KOPT-K1 (cell line): ENCODE measurements at regions not wholly inside any gene's neighbourhood (a gene's known extent, or its start where the extent isn't known, plus 50 kb on each side); places are given as distances from the start of the nearest gene placed in this dataset.

Experiments
- H3K27ac ChIP-seq: fragments of 200-600 bp; sonication (generic); 2 replicates; pipeline ENCODE4 v1.5.1; 2016; ENCODE audit warnings: antibody characterized with exemption, mild to moderate bottlenecking, low read depth, low read length; ENCODE audit not compliant: poor library complexity, severe bottlenecking
- H3K36me3 ChIP-seq: fragments of 200-600 bp; sonication (generic); 2 replicates; pipeline ENCODE4 v1.5.1; 2017; ENCODE audit warnings: antibody characterized with exemption, mild to moderate bottlenecking, low read length, moderate library complexity; ENCODE audit not compliant: insufficient read depth
- H3K9me3 ChIP-seq: fragments of 200-600 bp; sonication (generic); 2 replicates; pipeline ENCODE4 v1.5.1; 2017; ENCODE audit warnings: antibody characterized with exemption, low read length, mild to moderate bottlenecking; ENCODE audit not compliant: insufficient read depth, poor library complexity, severe bottlenecking

DNA sequence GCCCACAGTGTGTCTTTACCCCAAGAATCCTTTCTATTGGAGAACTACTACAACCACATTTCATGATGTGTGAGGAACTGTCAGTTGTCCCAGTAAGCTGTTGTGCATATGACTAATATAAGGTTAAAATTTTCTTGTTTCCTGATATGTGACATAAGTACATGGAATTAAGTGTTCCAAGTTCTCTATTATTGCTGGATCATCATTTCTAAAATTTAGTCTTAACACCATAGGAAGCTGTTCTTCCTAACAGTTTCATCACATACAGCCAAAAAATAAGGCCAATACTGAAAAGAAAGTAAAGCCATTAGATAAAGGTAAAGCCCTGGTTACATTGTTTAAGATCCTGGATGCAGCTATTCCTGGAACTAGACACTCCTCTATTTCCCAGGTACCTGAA, 620.9 kb upstream of the CDH8 start:
- H3K36me3 ChIP-seq, result no peaks in the 10 kb centered on the region

DNA sequence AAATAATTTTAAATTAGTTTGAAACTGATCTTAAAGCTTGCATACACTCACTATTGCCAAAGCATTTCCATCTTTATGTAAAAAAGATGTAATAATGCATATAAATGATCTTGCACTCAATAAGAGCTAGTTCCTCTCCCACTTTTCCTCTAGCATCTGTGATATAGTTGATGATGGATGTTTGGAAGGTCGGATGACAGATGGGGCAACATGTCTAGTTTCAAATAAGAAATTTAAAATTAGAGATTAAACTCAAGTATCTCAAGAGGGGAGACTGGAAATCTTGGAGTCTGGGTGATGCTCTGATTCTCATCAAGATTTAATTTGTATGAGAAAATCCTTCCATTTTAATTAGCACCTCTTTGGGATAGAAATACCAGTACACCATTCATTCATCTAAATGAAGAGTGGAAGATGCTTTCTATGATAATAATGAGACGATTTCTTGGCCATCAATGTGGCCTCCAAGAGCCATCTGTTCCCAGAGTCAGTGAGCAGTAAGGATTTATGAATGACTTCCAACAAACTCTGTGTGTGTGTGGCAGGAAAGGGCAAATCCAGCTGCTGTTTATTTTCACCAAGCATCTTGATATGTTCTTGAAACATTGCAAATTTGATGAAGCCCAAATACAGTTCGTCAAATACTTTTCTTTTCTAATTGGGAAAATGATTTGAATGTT, 616.3 kb upstream of the CDH8 start:
- Histone ChIP-seq H3K36me3 (no peaks in the 10 kb centered on the region), H3K27ac (no peak overlapping the region), H3K9me3 (no peaks in the 10 kb centered on the region)

More for the DNA sequence above, 620.9 kb upstream of the CDH8 start:
- no peaks in the 10 kb centered on the region for H3K9me3 ChIP-seq
- no peak overlapping the region for H3K27ac ChIP-seq

DNA sequence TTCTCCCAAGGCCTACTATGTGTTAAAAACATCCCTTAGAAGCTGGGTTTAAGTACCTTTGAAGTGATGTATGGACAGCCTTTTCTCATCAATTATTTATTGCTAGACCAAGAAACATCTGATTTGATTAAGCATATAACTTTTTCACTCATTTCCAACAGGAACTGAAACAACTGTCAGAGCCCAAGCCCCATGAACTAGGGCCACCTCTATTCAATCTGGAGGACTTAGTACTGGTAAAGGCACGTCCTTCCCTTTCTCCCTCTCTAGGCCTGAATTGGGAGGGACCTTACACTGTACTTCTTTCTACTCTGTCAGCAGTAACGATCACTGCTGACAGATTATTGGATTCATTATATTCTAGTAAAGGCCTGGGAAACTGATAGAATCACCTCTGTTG, 612.0 kb upstream of the CDH8 start:
- Histone ChIP-seq H3K36me3 (no peaks in the 10 kb centered on the region), H3K9me3 (no peaks in the 10 kb centered on the region), H3K27ac (no peak overlapping the region)

DNA sequence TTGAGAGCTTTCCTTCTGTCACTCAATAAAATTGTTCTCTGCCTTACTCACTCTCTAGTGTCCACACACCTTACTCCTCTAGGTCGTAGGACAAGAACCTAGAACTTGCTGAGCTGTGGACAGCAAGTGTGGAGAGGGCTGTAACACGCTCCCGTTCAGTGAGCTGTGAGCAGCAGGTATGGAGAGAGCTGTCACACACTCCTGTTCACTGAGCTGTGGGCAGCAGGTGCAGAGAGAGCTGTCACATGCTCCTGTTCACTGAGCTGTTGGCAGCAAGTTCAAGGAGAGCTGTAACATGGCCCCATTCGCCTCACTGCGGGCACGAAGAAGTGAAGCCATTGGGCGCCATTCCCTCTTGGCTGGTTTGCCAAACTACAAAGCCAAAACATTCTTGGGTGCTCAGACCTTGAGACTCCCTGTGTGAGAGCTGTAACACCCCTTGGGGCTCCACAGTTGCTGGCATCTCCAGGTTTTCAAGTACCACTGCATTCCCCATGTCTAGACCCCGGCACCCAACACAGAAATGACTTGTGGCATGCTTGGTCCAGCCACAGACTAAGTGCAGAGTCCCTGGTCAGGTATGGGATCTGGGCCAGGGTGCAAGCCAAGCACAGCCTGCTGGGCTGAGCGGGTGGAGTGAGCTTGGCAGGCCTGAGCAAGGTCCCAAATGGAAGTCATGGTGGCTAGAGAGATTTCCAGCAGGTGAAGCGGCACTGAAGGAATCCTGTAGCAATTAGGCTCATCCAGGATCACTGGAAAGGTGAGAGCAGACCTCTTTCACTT, 608.0 kb upstream of the CDH8 start:
- H3K27ac ChIP-seq, result no peak overlapping the region
- H3K9me3 ChIP-seq, result no peaks in the 10 kb centered on the region
- no peaks in the 10 kb centered on the region for H3K36me3 ChIP-seq

DNA sequence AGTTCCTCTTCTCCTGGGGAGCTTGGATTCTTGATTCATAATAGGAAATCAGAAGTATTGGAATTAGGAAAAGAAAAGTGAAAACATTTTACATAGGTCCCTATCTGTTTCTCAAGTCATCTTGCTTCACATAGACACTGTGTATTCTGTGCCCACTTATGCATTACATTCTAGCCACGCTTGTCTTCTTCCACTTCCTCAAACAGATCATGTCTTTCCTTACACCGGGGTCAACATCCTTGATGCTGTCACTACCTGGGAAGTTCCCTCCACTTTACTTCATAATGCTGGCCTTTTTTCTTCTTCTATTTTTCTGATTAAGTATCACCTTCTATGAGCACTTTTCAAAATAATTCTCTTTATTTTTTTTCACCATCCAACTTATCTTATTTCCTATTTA, 606.4 kb upstream of the CDH8 start:
- Histone ChIP-seq H3K27ac (no peak overlapping the region), H3K9me3 (no peaks in the 10 kb centered on the region)

DNA sequence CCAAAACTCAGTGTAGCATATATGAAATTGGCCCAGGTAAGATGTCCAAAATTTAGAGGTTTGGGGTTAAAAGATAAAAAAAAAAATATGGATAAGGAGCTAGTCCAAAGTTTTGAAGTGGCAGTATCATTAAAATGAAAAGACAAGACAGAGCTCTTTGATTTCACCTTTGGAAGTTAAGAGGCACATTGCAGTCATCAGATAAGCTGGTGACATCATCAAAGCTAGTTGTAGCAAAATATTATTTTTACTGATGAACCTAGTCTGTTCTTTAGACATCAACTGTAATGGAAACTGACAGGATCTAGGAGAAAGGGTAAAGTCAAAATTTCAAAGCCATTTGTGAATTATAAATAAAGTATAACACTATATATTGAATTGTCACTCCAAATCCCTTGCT, 603.7 kb upstream of the CDH8 start:
- Histone ChIP-seq H3K27ac (no peak overlapping the region), H3K9me3 (no peaks in the 10 kb centered on the region), H3K36me3 (no peaks in the 10 kb centered on the region)

More for the DNA sequence above, 606.4 kb upstream of the CDH8 start:
- no peaks in the 10 kb centered on the region for H3K36me3 ChIP-seq

DNA sequence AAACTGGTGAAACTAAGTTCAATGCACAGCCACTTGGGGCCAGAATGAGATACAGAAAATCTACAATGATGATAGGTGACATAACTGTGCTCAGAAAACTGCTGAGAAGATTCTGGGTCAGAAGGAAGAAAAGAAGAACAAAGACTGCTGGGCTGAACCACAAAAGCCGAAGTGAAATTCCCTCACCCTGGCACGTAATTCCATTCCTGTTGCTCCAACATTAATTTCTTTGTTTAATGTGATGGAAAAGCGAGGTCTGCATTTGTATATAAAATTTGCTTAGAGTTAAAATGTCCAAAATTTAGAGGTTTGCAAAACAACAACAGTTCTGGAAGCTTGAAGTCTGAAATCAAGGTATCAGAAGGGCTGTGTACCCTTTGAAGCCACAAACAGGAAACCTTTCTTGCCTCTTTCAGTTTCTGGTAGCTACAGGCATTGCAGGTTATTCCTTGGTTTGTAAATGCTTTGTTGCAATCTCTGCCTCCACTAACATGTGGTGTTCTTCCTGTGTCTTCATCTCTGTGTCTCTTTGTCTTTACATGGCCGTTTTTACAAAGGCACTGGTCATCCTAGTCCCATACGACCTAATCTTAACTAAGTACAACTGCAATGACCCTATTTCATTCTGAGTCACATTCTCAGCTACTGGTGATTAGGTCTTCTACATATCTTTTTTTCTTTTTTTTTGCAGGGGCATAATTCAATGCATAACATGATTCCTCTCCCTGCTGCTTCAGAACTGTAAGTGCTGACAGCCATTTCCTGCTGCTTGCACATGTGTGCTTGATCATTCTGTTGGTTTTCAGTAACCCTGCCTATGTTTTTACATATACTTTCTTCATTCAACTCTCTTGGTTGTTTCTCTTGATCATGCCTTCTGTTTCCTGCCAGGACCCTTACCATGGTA, 603.0 kb upstream of the CDH8 start:
- no peaks in the 10 kb centered on the region for H3K9me3 ChIP-seq
- H3K36me3 ChIP-seq, result no peaks in the 10 kb centered on the region
- no peak overlapping the region for H3K27ac ChIP-seq

DNA sequence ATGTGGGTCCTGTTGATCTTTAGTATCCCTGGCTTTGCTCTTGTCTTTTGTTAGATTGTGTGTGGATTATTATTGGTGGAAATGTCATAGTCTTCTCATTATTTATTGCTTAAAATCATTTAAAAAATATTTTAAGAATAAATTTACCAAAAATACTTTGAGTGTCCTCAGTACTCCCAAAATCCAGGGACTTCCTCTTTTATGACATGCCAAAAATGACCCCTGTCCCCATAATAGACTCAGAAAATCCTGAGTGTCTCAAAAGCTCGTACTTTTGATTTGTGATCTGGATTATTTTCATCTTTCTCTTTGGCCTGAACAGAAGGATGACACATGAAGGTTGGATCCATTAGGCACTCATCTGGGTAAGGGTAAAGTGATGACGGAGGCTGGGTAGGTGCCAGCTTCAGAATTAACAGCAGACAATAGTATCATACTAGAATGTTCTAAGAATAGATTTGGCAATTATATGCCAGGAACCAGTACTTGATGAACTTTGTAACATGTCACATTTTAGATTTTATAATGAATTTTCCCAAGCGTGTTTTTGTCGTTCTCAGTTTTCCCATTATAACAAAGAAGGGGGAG, 602.2 kb upstream of the CDH8 start:
- Histone ChIP-seq H3K36me3 (no peaks in the 10 kb centered on the region), H3K27ac (no peak overlapping the region), H3K9me3 (no peaks in the 10 kb centered on the region)

DNA sequence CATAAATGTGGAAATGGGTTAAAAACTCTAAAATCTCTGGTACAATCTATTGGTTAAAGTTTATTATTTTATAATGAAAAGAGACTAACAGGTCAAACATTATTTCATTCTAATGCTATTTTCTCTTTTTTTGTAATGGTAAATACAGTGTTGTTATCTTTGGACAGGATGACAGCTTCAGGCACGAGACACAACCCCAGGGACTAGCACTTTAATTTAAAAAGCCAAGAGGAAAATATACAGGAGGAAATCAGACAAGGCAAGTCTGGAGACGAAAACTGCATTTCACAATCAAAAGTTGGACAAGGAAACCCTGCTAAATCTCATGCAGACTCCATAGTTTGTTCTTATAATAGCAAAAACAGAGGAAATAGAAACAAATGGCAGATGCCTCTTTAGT, 589.1 kb upstream of the CDH8 start:
- no peak overlapping the region for H3K27ac ChIP-seq
- no peaks in the 10 kb centered on the region for H3K36me3 ChIP-seq
- H3K9me3 ChIP-seq, result no peaks in the 10 kb centered on the region

DNA sequence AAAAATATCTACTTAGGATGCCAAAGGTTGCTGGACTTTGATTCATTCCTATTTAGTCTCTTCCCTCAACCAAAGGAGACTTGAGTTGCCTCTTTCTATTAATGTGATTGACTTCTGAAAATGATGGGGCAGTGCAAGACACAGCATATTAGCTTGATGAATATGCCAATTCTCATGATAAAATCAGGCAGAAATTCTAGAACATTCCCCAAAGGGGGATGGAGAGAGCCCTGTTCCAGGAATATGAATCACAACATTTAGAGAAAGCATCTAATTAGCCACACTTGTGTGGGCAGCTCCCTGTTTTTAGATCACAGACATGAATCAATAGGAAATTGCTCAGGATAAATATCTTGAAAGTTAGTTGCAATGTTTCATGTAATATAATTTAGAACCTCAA, 584.0 kb upstream of the CDH8 start:
- no peaks in the 10 kb centered on the region for H3K9me3 ChIP-seq
- H3K27ac ChIP-seq, result no peak overlapping the region
- no peaks in the 10 kb centered on the region for H3K36me3 ChIP-seq

DNA sequence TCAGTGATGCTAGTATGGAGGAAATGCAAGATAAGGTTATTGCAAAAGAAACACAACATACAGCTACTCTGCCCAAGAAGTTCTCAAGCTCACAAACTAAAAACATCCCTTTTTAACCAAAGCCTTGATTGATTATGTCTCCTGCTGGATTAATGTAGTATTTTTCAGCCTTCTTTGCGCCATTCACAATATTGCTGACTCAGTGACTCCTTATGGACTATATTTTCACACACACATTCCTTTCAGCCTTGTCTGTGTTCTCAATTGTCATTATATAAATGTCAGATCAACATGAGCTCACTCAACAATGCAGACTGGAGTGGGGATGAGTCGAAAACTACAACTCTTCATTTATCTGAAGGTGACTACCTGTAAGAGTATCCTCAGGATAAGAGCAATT, 579.3 kb upstream of the CDH8 start:
- Histone ChIP-seq H3K27ac (no peak overlapping the region), H3K36me3 (no peaks in the 10 kb centered on the region), H3K9me3 (no peaks in the 10 kb centered on the region)

DNA sequence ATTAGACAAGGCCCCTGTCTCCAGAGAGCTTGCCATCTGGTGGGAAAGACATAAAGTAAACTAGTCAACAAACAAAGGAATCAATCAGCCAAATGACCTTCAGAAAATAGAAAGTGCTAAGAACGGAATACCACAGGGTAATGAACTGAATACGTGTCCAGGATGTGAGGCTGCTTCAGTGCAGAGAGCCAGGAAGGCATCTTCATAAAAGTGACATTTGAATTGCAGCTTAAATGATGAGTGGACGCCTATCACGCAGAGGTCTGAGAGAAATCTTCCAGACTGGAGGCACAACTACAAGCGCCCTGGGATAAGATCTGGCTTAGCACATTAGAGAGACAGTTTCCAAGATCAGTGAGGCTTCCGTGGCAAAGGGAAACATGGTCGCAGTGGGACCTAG, 574.1 kb upstream of the CDH8 start:
- H3K36me3 ChIP-seq, result no peaks in the 10 kb centered on the region
- no peak overlapping the region for H3K27ac ChIP-seq

DNA sequence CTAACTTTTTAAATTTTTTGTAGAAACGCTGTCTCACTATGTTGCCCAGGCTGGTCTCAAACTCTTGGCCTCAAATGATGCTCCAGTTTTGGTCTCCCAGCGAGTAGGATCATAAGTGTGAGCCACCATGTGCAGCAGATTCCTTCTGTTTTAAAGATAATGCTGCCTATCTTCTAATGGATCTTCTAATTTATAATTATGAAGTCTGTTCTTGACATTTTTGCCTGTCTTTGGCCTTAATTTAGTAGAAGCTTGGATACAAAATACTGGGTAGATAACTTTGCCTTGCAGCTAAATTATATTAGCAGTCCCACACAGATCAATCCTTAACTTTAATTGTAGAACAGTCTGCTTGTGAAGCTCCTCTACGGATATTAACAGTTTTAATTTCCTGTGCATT, 566.6 kb upstream of the CDH8 start:
- H3K27ac ChIP-seq, result no peak overlapping the region
- H3K9me3 ChIP-seq, result no peaks in the 10 kb centered on the region
- H3K36me3 ChIP-seq, result no peaks in the 10 kb centered on the region

More for the DNA sequence above, 574.1 kb upstream of the CDH8 start:
- no peaks in the 10 kb centered on the region for H3K9me3 ChIP-seq

DNA sequence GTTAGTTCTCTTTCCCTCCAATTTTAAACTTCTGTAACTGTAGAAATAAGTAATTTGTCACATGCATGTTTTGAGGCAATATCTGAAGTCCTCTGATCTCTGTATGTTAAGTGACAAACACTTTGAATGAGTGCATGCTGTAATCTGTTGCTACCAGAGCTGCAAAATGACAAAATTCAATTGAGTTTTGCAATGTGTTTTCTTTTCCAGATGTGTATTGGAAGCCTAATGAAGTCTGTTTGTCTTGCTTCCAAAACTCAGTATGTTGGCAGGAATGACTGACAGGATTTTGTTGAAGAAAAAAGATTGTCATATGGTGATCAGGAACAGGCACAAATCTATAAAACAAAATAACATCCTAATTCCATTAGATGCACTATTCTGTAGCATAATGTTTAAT, 561.6 kb upstream of the CDH8 start:
- Histone ChIP-seq H3K27ac (no peak overlapping the region), H3K36me3 (no peaks in the 10 kb centered on the region), H3K9me3 (no peaks in the 10 kb centered on the region)

DNA sequence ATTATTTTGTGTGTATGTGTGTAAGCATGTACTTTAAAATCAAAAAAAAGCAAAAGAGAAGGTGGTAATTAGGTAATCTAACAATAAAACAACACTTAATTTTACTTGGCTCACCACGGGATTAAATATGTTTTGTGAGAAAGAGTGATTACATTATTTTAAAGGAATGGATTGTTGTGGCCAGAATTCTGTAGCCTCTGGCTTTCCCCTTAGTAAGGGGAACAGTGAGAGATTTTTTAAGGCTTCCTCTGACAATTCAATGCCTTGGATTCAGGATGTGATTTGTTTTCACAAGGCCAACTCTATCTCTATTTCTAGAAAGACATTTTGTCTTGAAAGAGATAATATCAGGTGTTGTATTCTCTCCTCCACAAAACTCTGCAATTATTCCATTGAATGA, 560.3 kb upstream of the CDH8 start:
- H3K9me3 ChIP-seq, result no peaks in the 10 kb centered on the region
- H3K36me3 ChIP-seq, result no peaks in the 10 kb centered on the region
- no peak overlapping the region for H3K27ac ChIP-seq
